Activated B cell treated with CpG ODN at 0.5 μM for 24 hours (primary cell): ENCODE measurements at regions not wholly inside any gene's neighbourhood (a gene's known extent, or its start where the extent isn't known, plus 50 kb on each side); places are given as distances from the start of the nearest gene placed in this dataset.
"Not testable (repeated sequence)": the region's sequence is repeated elsewhere in the genome, so short reads cannot be mapped to it uniquely, and the experiment has no call there.

Experiments used
- ATAC-seq: fragments of 200-7000 bp; cut with Tn5 transposase; one replicate; pipeline ENCODE4 v1.10.0; 2021; ENCODE audit warnings: low read depth, mild to moderate bottlenecking, moderate library complexity
- CTCF ChIA-PET: fragments of 350-600 bp; sonication (Branson Sonifier 250); formaldehyde crosslinking; loops from one replicate; lab custom pipeline; 2021; ENCODE audit warnings: antibody characterized with exemption; lab: Charles Lee
- POLR2A ChIA-PET: fragments of 350-600 bp; sonication (Branson Sonifier 250); formaldehyde crosslinking; loops from one replicate; lab custom pipeline; 2021; ENCODE audit warnings: antibody characterized with exemption; lab: Charles Lee
- DNase-seq: peaks from one replicate; pipeline ENCODE4 v3.0.0; 2022
- H3K27ac Mint-ChIP-seq: one replicate; pipeline ENCODE4 v1.8.0; 2020; ENCODE audit warnings: mixed read lengths
- H3K27me3 Mint-ChIP-seq: one replicate; pipeline ENCODE4 v1.8.0; 2021; ENCODE audit warnings: mixed read lengths
- H3K36me3 Mint-ChIP-seq: one replicate; pipeline ENCODE4 v1.8.0; 2021; ENCODE audit warnings: low read depth, mixed read lengths
- H3K4me1 Mint-ChIP-seq: one replicate; pipeline ENCODE4 v1.8.0; 2021; ENCODE audit warnings: mixed read lengths
- H3K4me3 Mint-ChIP-seq: one replicate; pipeline ENCODE4 v1.8.0; 2020; ENCODE audit warnings: mild to moderate bottlenecking, mixed read lengths
- H3K9me3 Mint-ChIP-seq: one replicate; pipeline ENCODE4 v1.8.0; 2020; ENCODE audit warnings: mixed read lengths
- CTCF ChIP-seq: fragments of 200-600 bp; IDR thresholded peaks from one replicate; pipeline ENCODE4 v1.8.0; 2022; ENCODE audit warnings: antibody characterized with exemption, mild to moderate bottlenecking
- intact Hi-C: fragments of 100-400 bp; cut with micrococcal nuclease; formaldehyde crosslinking; loops from one replicate; pipeline ENCODE4 v1.15.1; 2024

- Mint-ChIP-seq H3K36me3 (no peaks in the 10 kb centered on the region), H3K27me3 (peaks cover 10% of the 10 kb centered on the region), H3K4me3 (no peak overlapping the region), H3K4me1 (no peaks in the 10 kb centered on the region), H3K27ac (no peak overlapping the region), H3K9me3 (no peaks in the 10 kb centered on the region)
- intact Hi-C loops = no loop called here
- CTCF ChIA-PET = interaction anchor here (0.6 kb wide), 1 partner anchor 36 kb away, joined by 3 read pairs; no protein-coding TSS in a partner anchor
- POLR2A ChIA-PET = no interaction called here
- no peak for TF ChIP-seq CTCF
- DNase-seq (no peak), ATAC-seq (no peak)
These were observed 173.9 kb downstream of the PDGFRA start for GRCh38 chr4:54402880-54403480.

GRCh38 chr4:54403700-54404453 lies 174.8 kb downstream of the PDGFRA start:
- H3K4me1 Mint-ChIP-seq = no peaks in the 10 kb centered on the region
- peaks cover 10% of the 10 kb centered on the region for H3K27me3 Mint-ChIP-seq
- no peak for TF ChIP-seq CTCF
- no peaks in the 10 kb centered on the region for H3K36me3 Mint-ChIP-seq
- ATAC-seq (no peak), DNase-seq (no peak)
- ChIA-PET CTCF (no interaction called here), POLR2A (no interaction called here)
- H3K9me3 Mint-ChIP-seq = no peaks in the 10 kb centered on the region
- H3K4me3 Mint-ChIP-seq = no peak overlapping the region
- no peak overlapping the region for H3K27ac Mint-ChIP-seq
- intact Hi-C loops = no loop called here

- ATAC-seq, POLR2A ChIA-PET, H3K4me1 Mint-ChIP-seq, H3K27me3 Mint-ChIP-seq, H3K36me3 Mint-ChIP-seq, H3K27ac Mint-ChIP-seq, H3K4me3 Mint-ChIP-seq, H3K9me3 Mint-ChIP-seq, intact Hi-C loops, DNase-seq, CTCF ChIA-PET: not testable (repeated sequence)
These were observed 180.3 kb downstream of the PDGFRA start for GRCh38 chr4:54409270-54409817.

GRCh38 chr4:54414545-54414944 lies 185.5 kb downstream of the PDGFRA start:
- Mint-ChIP-seq H3K27me3 (no peaks in the 10 kb centered on the region), H3K27ac (no peak overlapping the region), H3K36me3 (no peaks in the 10 kb centered on the region), H3K4me1 (no peaks in the 10 kb centered on the region), H3K4me3 (no peak overlapping the region), H3K9me3 (peaks cover 10% of the 10 kb centered on the region)
- no peak for DNase-seq
- POLR2A ChIA-PET = no interaction called here
- no peak for ATAC-seq
- TF ChIP-seq CTCF = no peak
- intact Hi-C loops = no loop called here
- CTCF ChIA-PET = no interaction called here

GRCh38 chr4:54417476-54417875 lies 188.4 kb downstream of the PDGFRA start:
- intact Hi-C loops = no loop called here
- ChIA-PET CTCF (no interaction called here), POLR2A (no interaction called here)
- Mint-ChIP-seq H3K36me3 (no peaks in the 10 kb centered on the region), H3K27me3 (no peaks in the 10 kb centered on the region), H3K9me3 (peaks cover 10% of the 10 kb centered on the region), H3K4me1 (no peaks in the 10 kb centered on the region), H3K4me3 (no peak overlapping the region), H3K27ac (no peak overlapping the region)
- DNase-seq = no peak
- TF ChIP-seq CTCF = no peak
- ATAC-seq = no peak
